NCI-H146 treated with DMSO at 0.1 percent for 48 hours (cell line): ENCODE measurements at regions not wholly inside any gene's neighbourhood (a gene's known extent, or its start where the extent isn't known, plus 50 kb on each side); places are given as distances from the start of the nearest gene placed in this dataset.

Experiments
- DNase-seq: peaks from one replicate; lab custom pipeline; 2025; ENCODE audit not compliant: unreplicated experiment; lab: John Stamatoyannopoulos, UW

DNA sequence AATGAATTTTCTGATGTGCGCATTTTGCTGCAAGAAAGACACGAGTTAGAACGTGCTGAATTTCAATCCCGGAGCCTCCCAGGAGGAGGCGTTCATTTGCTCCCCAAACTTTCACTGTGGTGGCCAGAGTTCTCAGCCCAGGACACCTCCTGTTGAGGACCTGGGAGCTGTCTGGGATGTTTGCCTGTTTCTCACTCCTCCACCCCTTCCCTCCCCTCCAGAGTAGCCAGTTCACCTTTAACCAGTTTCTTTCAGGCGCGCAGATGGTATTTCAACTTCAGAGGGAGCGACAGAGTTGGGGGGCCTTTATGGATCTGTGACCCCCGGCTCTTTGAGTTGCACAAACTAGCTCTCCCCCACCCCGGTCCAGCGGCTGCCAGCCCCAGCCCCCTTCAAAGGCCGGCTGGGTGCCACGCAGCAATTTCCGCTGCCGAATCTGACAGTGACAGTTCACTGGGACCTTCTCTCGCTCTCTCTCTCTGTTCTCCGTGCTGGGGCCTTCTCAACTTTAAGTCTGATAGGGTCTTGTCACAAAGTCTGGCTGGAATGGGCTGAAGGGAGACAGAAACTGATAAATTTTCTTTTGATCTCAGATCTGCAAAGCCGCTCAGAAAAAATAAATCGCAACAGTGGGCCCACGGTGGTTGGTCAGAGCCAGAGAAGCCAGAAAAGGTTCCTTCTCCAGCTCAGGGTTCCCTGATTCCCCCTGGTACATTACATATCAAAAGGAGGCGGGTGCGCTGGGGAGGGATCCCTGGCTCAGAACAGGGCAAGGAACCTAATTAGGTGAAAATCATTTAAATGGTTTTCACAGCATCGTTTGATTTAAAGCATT, 100.0 kb upstream of the STX18 start:
- no peak for DNase-seq

DNA sequence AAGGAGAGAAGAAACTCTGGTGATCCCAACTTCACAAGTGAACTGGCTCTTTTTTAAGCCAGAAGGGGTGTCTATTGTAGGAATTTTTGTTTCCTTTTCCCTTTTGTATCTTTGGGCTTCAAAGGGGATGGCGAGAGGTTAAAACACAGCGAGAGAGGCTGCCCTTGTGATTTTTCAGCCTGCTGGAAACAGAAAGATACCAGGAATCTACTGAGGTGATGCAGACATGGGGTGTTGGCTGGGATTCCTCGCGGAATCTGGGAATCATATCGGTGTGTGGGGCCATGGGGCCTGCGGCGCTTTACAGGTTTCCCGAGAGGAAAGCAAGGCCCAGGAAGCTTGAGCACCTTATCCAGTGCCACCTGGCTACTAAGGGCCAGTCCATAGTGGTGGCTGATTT, 99.4 kb upstream of the STX18 start:
- DNase-seq, result no peak

DNA sequence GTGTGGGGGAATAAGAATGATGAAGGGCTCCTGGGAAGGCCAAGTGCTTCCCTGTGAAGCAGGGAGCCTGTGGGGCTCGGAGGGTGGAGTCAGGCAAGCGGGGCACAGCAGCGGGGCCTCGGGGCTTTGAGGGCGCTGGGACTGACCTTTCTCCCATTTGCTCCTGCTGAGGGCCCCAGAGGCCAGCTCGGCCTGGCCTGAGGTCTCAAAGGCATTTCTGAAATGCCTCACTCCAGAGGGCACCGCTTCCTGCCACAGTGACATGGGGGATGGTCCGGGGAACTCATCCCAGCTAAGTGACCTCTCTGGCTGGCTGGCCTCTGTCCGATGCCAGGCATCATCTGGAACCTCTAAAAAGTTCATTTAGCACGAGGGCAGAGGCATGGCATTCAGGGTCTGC, 98.8 kb upstream of the STX18 start:
- DNase-seq, result no peak

DNA sequence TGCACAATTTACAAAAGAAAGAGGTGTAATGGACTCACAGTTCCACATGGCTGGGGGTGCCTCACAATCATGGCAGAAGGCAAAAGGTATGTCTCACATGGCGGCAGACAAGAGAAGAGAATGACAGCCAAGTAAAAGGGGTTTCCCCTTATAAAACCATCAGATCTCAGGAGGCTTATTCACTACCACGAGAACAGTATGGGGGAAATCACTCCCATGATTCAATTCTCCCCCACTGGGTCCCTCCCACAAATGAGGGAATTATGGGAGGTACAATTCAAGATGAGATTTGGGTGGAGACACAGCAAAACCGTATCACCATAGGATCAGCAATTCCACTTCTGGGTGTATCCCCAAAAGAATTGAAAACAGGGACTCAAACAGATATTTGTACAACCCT, 97.5 kb upstream of the STX18 start:
- no peak for DNase-seq

DNA sequence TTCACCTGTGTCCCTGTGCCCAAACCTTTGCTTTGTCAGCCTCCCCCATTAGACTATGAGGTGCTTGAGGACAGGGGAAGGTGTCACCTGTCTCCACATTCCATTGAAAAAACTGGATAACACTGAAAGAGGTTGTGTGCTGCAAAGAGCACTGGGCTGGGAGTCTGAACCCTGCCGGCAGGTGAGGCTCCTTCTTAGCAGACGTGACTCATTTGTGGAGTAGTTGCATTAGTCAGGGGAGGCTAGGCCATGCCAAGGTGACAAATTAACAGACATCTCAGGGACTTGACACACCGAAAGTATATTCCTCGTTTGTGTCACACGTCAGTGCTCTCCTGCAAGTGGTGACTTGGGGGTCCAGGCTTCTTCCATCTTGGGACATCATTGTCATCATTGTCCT, 95.9 kb upstream of the STX18 start:
- DNase-seq, result no peak

DNA sequence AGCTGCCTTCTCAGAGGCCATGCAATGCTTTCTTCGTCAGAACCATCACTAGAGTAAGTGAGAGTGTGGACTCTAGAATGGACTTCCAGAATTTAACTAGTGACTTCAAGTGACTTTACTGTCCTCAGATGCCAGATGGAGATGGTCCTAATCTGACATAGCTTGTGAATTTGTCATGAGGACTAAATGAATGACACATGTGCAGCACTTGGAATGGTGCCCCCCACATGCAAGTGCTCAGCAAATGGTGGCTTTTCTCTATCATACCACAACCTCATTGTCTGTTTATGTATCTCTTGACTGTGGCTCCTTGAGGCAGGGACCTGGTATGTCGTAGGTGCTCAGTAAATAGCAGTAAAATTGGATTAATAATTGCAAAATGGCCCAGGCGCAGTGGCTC, 91.6 kb upstream of the STX18 start:
- DNase-seq, result no peak

DNA sequence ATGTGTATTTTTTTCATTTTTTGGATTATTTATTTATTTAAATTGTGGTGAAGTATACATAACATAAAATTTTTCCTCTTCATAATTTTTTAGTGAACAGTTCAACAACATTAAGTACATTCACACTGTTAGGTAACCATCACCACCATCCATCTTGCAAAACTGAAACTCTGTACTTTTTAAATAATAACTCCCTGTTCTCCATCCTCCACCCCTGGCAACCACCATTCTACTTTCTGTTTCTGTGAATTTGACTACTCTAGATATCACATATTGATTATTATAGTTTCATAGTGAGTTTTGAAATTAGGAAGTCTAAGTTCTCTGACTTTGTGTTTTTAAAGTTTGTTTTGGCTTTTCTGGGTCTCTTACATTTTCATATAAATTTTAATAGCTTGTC, 89.3 kb upstream of the STX18 start:
- no peak for DNase-seq

DNA sequence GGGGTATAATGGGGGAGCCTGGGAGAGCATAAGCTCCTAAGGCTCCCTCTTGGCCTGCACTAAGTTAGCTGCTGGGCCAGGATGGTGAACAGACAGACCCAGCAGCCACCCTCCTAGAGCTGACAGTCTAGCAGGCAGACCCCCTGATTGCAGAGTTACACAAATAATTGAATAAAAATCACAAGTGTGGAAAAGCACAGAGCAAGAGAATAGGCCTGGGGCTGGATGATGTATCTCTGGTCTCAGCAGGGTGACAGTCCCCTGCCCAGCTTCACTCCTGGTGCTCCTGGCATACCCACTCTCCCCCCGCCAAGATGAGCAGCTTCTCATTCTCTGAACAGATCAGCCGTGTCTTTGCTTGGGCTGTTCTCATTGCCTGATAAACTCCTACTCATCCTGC, 86.1 kb upstream of the STX18 start:
- no peak for DNase-seq

DNA sequence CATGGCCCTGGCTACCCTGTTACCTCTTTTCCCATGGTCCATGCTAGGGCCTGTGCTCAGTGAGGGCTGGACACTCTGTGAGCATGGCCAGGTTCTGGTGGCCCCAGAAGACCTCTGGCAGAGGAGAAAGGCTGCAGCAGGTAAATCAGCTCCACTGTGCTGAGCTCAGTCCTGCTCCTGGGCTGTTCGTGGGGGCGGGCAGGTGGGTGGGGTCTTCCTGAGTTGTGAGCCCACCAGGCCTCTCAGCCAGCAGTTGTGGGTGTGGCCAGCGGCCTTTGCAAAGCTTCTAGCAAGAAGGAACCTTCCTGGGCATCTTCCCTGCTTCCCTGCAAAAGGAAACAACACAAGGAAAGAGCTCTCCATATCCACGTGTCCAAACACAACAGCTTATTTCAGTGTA, 85.3 kb upstream of the STX18 start:
- DNase-seq, result no peak

DNA sequence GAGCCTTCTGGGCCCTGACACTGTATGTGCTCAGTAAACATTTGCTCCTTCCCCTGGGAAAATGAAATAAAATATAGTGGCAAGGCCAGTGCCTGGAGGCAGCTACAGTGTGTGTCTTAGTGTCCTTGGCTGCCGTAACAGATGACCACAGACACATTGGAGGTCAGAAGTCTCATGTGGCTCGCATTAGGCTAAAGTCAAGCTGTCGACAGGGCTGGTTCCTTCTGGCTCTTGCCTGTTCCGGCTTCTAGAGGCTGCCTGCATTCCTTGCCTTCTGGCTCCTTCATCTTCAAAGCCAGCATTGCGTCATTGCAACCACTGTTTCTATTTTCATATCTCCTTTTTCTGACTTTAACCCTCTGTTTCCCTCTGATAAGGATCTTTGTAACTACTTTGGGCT, 83.6 kb upstream of the STX18 start:
- no peak for DNase-seq

DNA sequence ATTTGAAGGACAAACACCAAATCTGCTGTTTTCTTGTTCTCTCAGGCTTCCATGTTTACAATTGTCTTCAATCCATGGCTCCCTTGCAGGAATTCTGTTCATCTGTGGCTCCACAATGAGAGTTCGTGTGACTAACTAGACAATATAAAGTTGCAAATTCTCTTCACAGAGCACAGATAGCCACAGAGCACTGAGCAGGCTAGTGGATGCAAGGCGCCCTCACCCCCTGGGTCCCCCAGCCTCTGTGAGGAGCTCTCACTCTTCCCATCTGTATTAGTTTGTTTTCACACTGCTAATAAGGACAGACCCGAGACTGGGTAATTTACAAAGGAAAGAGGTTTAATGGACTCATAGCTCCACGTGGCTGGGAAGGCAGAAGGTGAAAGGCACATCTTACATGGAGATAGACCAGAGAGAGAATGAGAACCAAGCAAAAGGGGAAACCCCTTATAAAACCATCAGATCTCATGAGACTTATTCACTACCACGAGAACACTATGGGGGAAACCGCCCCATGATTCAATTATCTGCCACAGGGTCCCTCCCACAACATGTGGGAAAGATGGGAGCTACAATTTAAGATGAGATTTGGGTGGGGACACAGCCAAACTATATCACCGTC, 82.5 kb upstream of the STX18 start:
- no peak for DNase-seq

DNA sequence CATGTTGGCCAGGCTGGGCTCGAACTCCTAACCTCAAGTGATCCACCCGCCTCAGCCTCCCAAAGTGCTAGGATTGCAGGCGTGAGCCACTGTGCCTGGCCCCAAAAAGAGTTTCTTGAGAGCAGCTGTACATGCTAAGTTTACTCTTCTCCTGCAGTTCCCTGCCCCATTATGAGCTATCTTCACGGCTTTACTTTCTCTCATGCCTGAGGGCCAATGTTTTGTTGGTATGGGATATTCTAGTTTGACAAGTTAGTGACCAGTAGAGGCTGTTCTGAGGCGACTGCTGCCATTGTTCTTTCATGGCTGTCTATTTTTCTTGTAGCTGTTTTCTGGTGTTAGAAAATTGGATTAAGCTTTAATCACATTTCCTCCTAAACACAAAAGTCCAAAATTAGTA, 78.0 kb upstream of the STX18 start:
- DNase-seq, result no peak

DNA sequence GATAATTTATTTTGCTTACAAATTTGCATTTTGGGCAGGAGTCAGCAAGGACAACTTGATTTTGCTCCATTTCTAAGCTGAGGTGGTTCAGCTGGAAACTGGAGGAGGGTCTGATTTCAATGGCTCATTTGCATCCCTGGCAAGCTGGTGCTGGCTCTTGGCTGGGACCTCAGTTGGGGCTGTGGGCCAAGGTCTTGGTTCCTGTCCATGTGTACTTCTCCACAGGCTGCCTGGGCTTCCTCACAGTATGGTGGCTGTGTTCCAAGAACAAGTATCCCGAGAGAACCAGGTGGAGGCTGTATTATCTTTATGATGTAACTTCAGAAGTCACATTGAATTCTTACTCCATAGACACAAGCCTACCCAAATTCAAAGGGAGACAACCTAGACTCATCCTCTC, 77.0 kb upstream of the STX18 start:
- no peak for DNase-seq

DNA sequence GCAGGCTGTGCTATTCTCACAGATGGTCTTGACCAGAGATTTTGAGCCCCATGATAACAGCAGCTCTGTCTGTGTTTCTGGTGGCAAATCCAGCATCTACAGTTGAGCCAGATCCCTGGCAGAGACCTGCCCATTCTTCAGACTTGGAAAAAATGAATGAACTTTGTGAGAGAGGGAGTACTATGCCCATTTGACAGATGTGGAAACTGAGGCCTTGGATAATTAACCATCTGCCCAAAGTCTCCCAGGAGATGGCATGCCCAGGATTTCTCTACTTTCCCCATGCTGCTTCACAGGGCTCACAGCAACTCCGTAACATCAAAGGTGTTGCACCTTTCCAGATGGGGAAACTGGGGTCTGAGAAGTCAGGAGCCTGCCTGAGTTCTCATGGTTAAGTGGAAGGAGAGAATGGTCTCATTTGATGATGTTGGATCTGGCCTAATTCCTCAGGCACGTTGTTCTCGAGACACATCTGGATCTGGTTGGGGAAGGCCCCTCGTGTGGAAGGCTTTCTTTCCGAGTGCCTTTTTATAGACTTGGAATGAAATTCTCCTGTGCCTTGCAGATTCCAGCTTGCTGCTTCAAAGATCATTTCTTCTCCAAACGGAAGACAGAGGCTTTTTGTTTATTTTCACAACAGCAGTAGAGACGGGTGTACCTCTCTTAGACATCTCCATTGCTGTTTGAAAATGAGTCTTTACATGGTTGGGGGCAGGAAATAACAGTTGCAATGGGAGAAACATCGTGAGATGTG, 73.3 kb upstream of the STX18 start:
- no peak for DNase-seq

DNA sequence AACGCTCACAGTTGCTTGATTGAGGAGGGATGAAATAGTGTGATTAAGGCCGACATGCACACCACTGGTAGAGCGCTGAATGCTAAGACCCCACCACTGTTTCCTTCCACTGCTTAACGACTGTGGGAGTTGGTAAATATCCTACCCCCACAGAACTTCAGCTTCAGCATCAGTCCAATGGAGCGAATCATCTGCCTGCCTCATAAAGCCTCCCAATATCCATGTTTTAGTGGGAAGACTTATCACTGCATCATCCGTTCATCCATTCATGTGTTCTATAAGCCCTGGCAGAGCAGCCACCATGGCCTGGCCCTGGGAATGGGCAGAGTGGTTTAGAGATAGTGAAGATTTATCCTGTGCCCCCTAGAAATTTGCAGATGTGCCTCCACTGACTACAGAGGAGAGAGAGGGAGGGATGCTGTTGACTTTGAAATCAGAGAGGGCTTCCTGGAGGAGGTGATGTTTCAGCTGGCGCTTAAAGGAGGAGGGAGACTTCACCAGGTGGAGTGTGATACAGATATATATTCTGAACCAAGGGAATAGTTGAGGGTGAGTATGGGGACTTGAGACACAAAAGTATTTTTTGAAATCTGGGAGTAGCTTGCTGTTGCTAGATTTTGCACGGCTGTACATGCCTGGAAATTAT, 71.9 kb upstream of the STX18 start:
- DNase-seq, result no peak

DNA sequence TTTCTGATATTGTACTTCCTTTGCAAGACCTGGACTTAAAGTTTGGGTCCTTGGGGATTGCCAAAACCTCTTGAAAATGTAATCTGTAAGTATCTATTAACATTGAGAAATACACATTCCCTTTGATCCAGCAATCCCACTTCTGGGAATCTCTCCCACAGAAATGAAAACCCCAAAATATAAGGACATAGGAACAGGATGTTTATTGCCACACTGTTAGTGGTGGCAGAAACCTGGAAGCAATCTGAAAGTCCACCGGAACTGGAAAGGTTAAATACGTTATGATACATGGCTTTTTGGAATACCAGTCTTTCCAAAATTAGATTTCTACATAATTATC, 71.2 kb upstream of the STX18 start:
- DNase-seq, result no peak

DNA sequence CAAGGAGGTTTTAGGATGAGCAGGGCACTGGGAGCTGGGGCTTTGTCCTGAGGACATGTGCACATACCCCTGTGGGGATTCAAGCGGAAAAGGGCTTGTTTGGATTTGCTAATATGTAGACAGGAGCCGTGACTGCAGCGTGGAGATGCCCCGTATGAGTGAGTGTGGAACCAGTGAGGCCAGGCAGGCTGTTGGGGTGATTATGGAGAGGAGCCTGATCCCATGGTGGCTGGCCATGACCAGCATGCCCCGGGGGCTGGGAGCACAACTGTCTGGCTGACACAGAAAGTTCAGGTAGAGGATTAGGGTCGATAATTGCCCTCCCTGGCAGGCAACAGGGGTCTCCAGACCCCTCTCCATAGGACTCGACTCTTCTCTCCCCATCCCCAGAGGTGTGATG, 68.8 kb upstream of the STX18 start:
- DNase-seq, result no peak

DNA sequence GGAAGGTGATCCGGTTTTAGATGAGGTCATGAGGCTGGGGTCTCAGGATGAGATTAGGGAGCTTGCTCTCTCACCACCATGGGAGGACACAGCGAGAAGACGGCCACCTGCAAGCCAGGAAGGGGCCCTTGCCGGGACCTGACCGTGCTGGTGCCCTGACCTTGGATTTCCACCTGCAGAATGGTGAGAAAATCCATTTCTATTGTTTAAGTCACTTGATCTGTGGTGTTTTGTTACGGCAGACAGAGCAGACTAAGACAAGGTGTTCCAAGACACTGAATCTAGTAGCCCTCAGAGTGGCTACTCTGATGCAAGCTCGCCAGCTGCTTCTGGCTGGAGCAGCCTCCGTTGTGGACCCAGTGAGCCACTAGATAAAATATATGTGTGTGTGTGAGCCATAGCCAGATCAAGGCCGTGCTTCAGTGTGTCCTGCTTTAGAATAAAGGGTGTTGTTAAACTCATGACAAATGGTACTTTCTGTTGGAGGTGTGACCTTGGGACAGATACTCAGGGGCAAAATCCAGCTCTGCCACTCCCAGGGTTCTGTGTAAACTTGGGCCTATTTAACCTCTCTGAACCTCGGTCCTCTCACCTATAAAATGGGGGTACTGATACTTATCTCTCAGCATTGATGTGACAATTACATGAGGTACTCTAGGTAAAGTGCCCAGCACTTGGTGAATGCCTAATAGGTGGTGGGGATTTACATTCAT, 67.9 kb upstream of the STX18 start:
- no peak for DNase-seq

DNA sequence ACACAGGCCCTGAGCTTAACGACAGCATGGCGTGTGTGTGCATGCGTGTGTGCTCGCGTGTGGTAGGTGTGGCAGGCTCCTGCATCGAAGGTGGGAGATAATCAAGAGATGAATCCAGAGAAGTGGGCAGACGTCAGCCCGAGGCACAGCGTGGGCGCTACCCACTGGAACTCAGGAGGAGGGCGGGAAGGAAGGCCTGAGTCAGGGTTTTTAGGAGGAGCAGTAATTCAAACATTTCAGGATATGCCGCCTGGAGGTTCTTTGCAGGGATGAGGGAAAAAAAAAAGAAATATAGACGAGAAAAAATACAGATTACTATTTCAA, 66.3 kb upstream of the STX18 start:
- no peak for DNase-seq

DNA sequence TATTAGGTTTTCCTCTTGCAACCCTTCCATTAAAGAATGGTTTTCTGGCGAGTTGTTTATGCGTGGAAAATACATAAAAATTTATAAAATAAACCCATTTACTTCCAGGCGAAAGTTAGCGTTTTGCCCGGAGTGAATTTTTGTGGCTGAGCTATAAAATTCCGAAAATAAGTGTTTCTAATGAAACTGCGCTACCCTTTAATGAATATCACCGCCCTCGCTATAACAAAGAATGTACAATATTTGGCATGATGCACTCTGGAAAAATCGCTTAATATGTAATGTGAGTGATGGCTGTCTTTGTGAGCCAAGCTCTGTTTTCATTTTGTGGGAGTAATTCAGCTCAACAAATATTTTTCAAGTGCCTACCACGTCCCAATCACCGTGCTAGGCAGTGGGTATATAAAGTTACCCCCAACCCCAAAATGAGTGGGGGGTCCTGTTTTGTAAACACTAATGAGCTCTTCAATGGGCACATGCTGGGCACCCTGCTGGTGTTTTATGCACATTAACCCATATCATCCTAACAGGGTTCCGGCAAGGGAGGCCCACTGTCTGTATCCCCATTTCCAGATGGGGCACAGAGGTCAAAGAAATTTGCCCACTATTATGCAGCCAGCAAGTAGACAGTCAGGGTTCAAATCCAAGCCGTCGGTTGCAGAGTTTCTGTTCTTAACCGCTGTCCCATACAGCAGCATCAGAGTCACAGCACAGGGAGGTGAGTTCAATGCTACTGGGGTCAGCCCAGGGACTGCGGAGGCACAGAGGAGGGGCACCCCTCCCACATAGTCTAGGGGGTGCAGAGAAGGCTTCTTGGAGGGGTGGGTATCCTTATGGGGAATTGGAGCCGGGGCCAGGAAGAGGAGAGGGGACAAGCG, 65.7 kb upstream of the STX18 start:
- no peak for DNase-seq
